ENCODE measurements at regions not wholly inside any gene's neighbourhood (a gene's known extent, or its start where the extent isn't known, plus 50 kb on each side); places are given as distances from the start of the nearest gene placed in this dataset.

GRCh38 chr9:86669422-86669821 is 277.9 kb downstream of the GAS1 start:
- no peaks in the 10 kb centered on the region for H3K4me1 ChIP-seq (ENCODE audit: control insufficient read depth in 2 of 2, insufficient read depth in 2 of 2, low read length in 2 of 2)
- H3K9me3 ChIP-seq (ENCODE audit: control insufficient read depth in 2 of 2, low read length in 2 of 2): no peaks in the 10 kb centered on the region
- H3K4me3 ChIP-seq (ENCODE audit: low read length in 2 of 2): no peak overlapping the region
- no peaks in the 10 kb centered on the region for H3K27me3 ChIP-seq (ENCODE audit: control insufficient read depth in 2 of 2, insufficient read depth in 2 of 2, low read length in 2 of 2)
- no peak overlapping the region for H3K27ac ChIP-seq (ENCODE audit: low read depth in 2 of 2, low read length in 2 of 2)
- no peak overlapping the region for H3K9ac ChIP-seq (ENCODE audit: low read depth in 1 of 2, low read length in 2 of 2)
- no peaks in the 10 kb centered on the region for H3K36me3 ChIP-seq (ENCODE audit: control insufficient read depth in 2 of 2, insufficient read depth in 2 of 2, low read length in 2 of 2)

GRCh38 chr9:86668488-86668887 is 278.8 kb downstream of the GAS1 start:
- H3K4me3 ChIP-seq (ENCODE audit: low read length in 2 of 2): no peak overlapping the region
- no peaks in the 10 kb centered on the region for H3K36me3 ChIP-seq (ENCODE audit: control insufficient read depth in 2 of 2, insufficient read depth in 2 of 2, low read length in 2 of 2)
- no peaks in the 10 kb centered on the region for H3K9me3 ChIP-seq (ENCODE audit: control insufficient read depth in 2 of 2, low read length in 2 of 2)
- H3K4me1 ChIP-seq (ENCODE audit: control insufficient read depth in 2 of 2, insufficient read depth in 2 of 2, low read length in 2 of 2): no peaks in the 10 kb centered on the region
- no peak overlapping the region for H3K27ac ChIP-seq (ENCODE audit: low read depth in 2 of 2, low read length in 2 of 2)
- H3K27me3 ChIP-seq (ENCODE audit: control insufficient read depth in 2 of 2, insufficient read depth in 2 of 2, low read length in 2 of 2): no peaks in the 10 kb centered on the region
- H3K9ac ChIP-seq (ENCODE audit: low read depth in 1 of 2, low read length in 2 of 2): no peak overlapping the region

- Histone ChIP-seq H3K9me3 (ENCODE audit: control insufficient read depth in 2 of 2, low read length in 2 of 2) (no peaks in the 10 kb centered on the region), H3K27ac (ENCODE audit: low read depth in 2 of 2, low read length in 2 of 2) (no peak overlapping the region), H3K9ac (ENCODE audit: low read depth in 1 of 2, low read length in 2 of 2) (no peak overlapping the region), H3K4me3 (ENCODE audit: low read length in 2 of 2) (no peak overlapping the region), H3K36me3 (ENCODE audit: control insufficient read depth in 2 of 2, insufficient read depth in 2 of 2, low read length in 2 of 2) (no peaks in the 10 kb centered on the region), H3K4me1 (ENCODE audit: control insufficient read depth in 2 of 2, insufficient read depth in 2 of 2, low read length in 2 of 2) (no peaks in the 10 kb centered on the region), H3K27me3 (ENCODE audit: control insufficient read depth in 2 of 2, insufficient read depth in 2 of 2, low read length in 2 of 2) (no peaks in the 10 kb centered on the region)
Observed at GRCh38 chr9:86667307-86667706, 280.0 kb downstream of the GAS1 start.

GRCh38 chr9:86665416-86665815 is 281.9 kb downstream of the GAS1 start:
- Histone ChIP-seq H3K4me3 (ENCODE audit: low read length in 2 of 2) (no peak overlapping the region), H3K36me3 (ENCODE audit: control insufficient read depth in 2 of 2, insufficient read depth in 2 of 2, low read length in 2 of 2) (no peaks in the 10 kb centered on the region), H3K27ac (ENCODE audit: low read depth in 2 of 2, low read length in 2 of 2) (no peak overlapping the region), H3K4me1 (ENCODE audit: control insufficient read depth in 2 of 2, insufficient read depth in 2 of 2, low read length in 2 of 2) (no peaks in the 10 kb centered on the region), H3K9ac (ENCODE audit: low read depth in 1 of 2, low read length in 2 of 2) (no peak overlapping the region), H3K27me3 (ENCODE audit: control insufficient read depth in 2 of 2, insufficient read depth in 2 of 2, low read length in 2 of 2) (no peaks in the 10 kb centered on the region), H3K9me3 (ENCODE audit: control insufficient read depth in 2 of 2, low read length in 2 of 2) (no peaks in the 10 kb centered on the region)

GRCh38 chr9:86664603-86665002 is 282.7 kb downstream of the GAS1 start:
- Histone ChIP-seq H3K9ac (ENCODE audit: low read depth in 1 of 2, low read length in 2 of 2) (no peak overlapping the region), H3K27ac (ENCODE audit: low read depth in 2 of 2, low read length in 2 of 2) (no peak overlapping the region), H3K36me3 (ENCODE audit: control insufficient read depth in 2 of 2, insufficient read depth in 2 of 2, low read length in 2 of 2) (no peaks in the 10 kb centered on the region), H3K27me3 (ENCODE audit: control insufficient read depth in 2 of 2, insufficient read depth in 2 of 2, low read length in 2 of 2) (no peaks in the 10 kb centered on the region), H3K4me3 (ENCODE audit: low read length in 2 of 2) (no peak overlapping the region), H3K9me3 (ENCODE audit: control insufficient read depth in 2 of 2, low read length in 2 of 2) (no peaks in the 10 kb centered on the region), H3K4me1 (ENCODE audit: control insufficient read depth in 2 of 2, insufficient read depth in 2 of 2, low read length in 2 of 2) (no peaks in the 10 kb centered on the region)

- no peak overlapping the region for H3K9ac ChIP-seq (ENCODE audit: low read depth in 1 of 2, low read length in 2 of 2)
- no peaks in the 10 kb centered on the region for H3K4me1 ChIP-seq (ENCODE audit: control insufficient read depth in 2 of 2, insufficient read depth in 2 of 2, low read length in 2 of 2)
- no peaks in the 10 kb centered on the region for H3K36me3 ChIP-seq (ENCODE audit: control insufficient read depth in 2 of 2, insufficient read depth in 2 of 2, low read length in 2 of 2)
- H3K27ac ChIP-seq (ENCODE audit: low read depth in 2 of 2, low read length in 2 of 2): no peak overlapping the region
- no peaks in the 10 kb centered on the region for H3K27me3 ChIP-seq (ENCODE audit: control insufficient read depth in 2 of 2, insufficient read depth in 2 of 2, low read length in 2 of 2)
- no peak overlapping the region for H3K4me3 ChIP-seq (ENCODE audit: low read length in 2 of 2)
- H3K9me3 ChIP-seq (ENCODE audit: control insufficient read depth in 2 of 2, low read length in 2 of 2): no peaks in the 10 kb centered on the region
Observed at GRCh38 chr9:86663905-86664304, 283.4 kb downstream of the GAS1 start.

- H3K9me3 ChIP-seq (ENCODE audit: control insufficient read depth in 2 of 2, low read length in 2 of 2): no peaks in the 10 kb centered on the region
- no peaks in the 10 kb centered on the region for H3K27me3 ChIP-seq (ENCODE audit: control insufficient read depth in 2 of 2, insufficient read depth in 2 of 2, low read length in 2 of 2)
- H3K9ac ChIP-seq (ENCODE audit: low read depth in 1 of 2, low read length in 2 of 2): no peak overlapping the region
- H3K36me3 ChIP-seq (ENCODE audit: control insufficient read depth in 2 of 2, insufficient read depth in 2 of 2, low read length in 2 of 2): no peaks in the 10 kb centered on the region
- no peak overlapping the region for H3K4me3 ChIP-seq (ENCODE audit: low read length in 2 of 2)
- H3K27ac ChIP-seq (ENCODE audit: low read depth in 2 of 2, low read length in 2 of 2): no peak overlapping the region
- no peaks in the 10 kb centered on the region for H3K4me1 ChIP-seq (ENCODE audit: control insufficient read depth in 2 of 2, insufficient read depth in 2 of 2, low read length in 2 of 2)
Observed at GRCh38 chr9:86662890-86663468, 284.3 kb downstream of the GAS1 start.

- no peaks in the 10 kb centered on the region for H3K36me3 ChIP-seq (ENCODE audit: control insufficient read depth in 2 of 2, insufficient read depth in 2 of 2, low read length in 2 of 2)
- no peaks in the 10 kb centered on the region for H3K27me3 ChIP-seq (ENCODE audit: control insufficient read depth in 2 of 2, insufficient read depth in 2 of 2, low read length in 2 of 2)
- no peaks in the 10 kb centered on the region for H3K9me3 ChIP-seq (ENCODE audit: control insufficient read depth in 2 of 2, low read length in 2 of 2)
- no peak overlapping the region for H3K4me3 ChIP-seq (ENCODE audit: low read length in 2 of 2)
- no peak overlapping the region for H3K9ac ChIP-seq (ENCODE audit: low read depth in 1 of 2, low read length in 2 of 2)
- no peaks in the 10 kb centered on the region for H3K4me1 ChIP-seq (ENCODE audit: control insufficient read depth in 2 of 2, insufficient read depth in 2 of 2, low read length in 2 of 2)
- no peak overlapping the region for H3K27ac ChIP-seq (ENCODE audit: low read depth in 2 of 2, low read length in 2 of 2)
Observed at GRCh38 chr9:86660146-86660943, 287.0 kb downstream of the GAS1 start.

- no peak overlapping the region for H3K27ac ChIP-seq (ENCODE audit: low read depth in 2 of 2, low read length in 2 of 2)
- no peaks in the 10 kb centered on the region for H3K9me3 ChIP-seq (ENCODE audit: control insufficient read depth in 2 of 2, low read length in 2 of 2)
- H3K4me1 ChIP-seq (ENCODE audit: control insufficient read depth in 2 of 2, insufficient read depth in 2 of 2, low read length in 2 of 2): no peaks in the 10 kb centered on the region
- no peak overlapping the region for H3K9ac ChIP-seq (ENCODE audit: low read depth in 1 of 2, low read length in 2 of 2)
- no peak overlapping the region for H3K4me3 ChIP-seq (ENCODE audit: low read length in 2 of 2)
- no peaks in the 10 kb centered on the region for H3K27me3 ChIP-seq (ENCODE audit: control insufficient read depth in 2 of 2, insufficient read depth in 2 of 2, low read length in 2 of 2)
- no peaks in the 10 kb centered on the region for H3K36me3 ChIP-seq (ENCODE audit: control insufficient read depth in 2 of 2, insufficient read depth in 2 of 2, low read length in 2 of 2)
Observed at GRCh38 chr9:86659413-86660046, 287.8 kb downstream of the GAS1 start.

GRCh38 chr9:86655147-86655546 is 292.2 kb downstream of the GAS1 start:
- no peaks in the 10 kb centered on the region for H3K9me3 ChIP-seq (ENCODE audit: control insufficient read depth in 2 of 2, low read length in 2 of 2)
- no peaks in the 10 kb centered on the region for H3K36me3 ChIP-seq (ENCODE audit: control insufficient read depth in 2 of 2, insufficient read depth in 2 of 2, low read length in 2 of 2)
- no peaks in the 10 kb centered on the region for H3K27me3 ChIP-seq (ENCODE audit: control insufficient read depth in 2 of 2, insufficient read depth in 2 of 2, low read length in 2 of 2)
- no peak overlapping the region for H3K9ac ChIP-seq (ENCODE audit: low read depth in 1 of 2, low read length in 2 of 2)
- no peak overlapping the region for H3K4me3 ChIP-seq (ENCODE audit: low read length in 2 of 2)
- H3K27ac ChIP-seq (ENCODE audit: low read depth in 2 of 2, low read length in 2 of 2): no peak overlapping the region
- no peaks in the 10 kb centered on the region for H3K4me1 ChIP-seq (ENCODE audit: control insufficient read depth in 2 of 2, insufficient read depth in 2 of 2, low read length in 2 of 2)
